GOT3 (cell line): ENCODE measurements at regions not wholly inside any gene's neighbourhood (a gene's known extent, or its start where the extent isn't known, plus 50 kb on each side); places are given as distances from the start of the nearest gene placed in this dataset.

Experiments used
- DNase-seq: peaks from one replicate; lab custom pipeline; 2025; ENCODE audit warnings: mixed read lengths; lab: John Stamatoyannopoulos, UW

GRCh38 chr15:97604677-97605076 is 355.8 kb upstream of the ARRDC4 start:
- DNase-seq, result no peak

GRCh38 chr15:97615114-97615513 is 345.4 kb upstream of the ARRDC4 start:
- no peak for DNase-seq

GRCh38 chr15:97623091-97623661 is 337.3 kb upstream of the ARRDC4 start:
- DNase-seq, result no peak

- DNase-seq, result no peak
Observed at GRCh38 chr15:97627634-97628033, 332.9 kb upstream of the ARRDC4 start.

GRCh38 chr15:97645758-97646157 is 314.7 kb upstream of the ARRDC4 start:
- DNase-seq, result no peak

- no peak for DNase-seq
Observed at GRCh38 chr15:97648728-97649127, 311.8 kb upstream of the ARRDC4 start.

GRCh38 chr15:97652041-97652440 is 308.5 kb upstream of the ARRDC4 start:
- no peak for DNase-seq

- DNase-seq, result no peak
Observed at GRCh38 chr15:97652700-97653167, 307.8 kb upstream of the ARRDC4 start.

- DNase-seq, result no peak
Observed at GRCh38 chr15:97653896-97654295, 306.6 kb upstream of the ARRDC4 start.

GRCh38 chr15:97654481-97655076 is 305.9 kb upstream of the ARRDC4 start:
- DNase-seq, result no peak

GRCh38 chr15:97661796-97662195 is 298.7 kb upstream of the ARRDC4 start:
- DNase-seq, result no peak

- no peak for DNase-seq
Observed at GRCh38 chr15:97672586-97672985, 287.9 kb upstream of the ARRDC4 start.

GRCh38 chr15:97678656-97679055 is 281.8 kb upstream of the ARRDC4 start:
- no peak for DNase-seq

- no peak for DNase-seq
Observed at GRCh38 chr15:97679106-97679688, 281.3 kb upstream of the ARRDC4 start.

GRCh38 chr15:97680606-97681220 is 279.8 kb upstream of the ARRDC4 start:
- no peak for DNase-seq

- no peak for DNase-seq
Observed at GRCh38 chr15:97683831-97684230, 276.7 kb upstream of the ARRDC4 start.

- DNase-seq, result no peak
Observed at GRCh38 chr15:97684249-97684648, 276.3 kb upstream of the ARRDC4 start.

GRCh38 chr15:97686324-97686723 is 274.2 kb upstream of the ARRDC4 start:
- no peak for DNase-seq

- no peak for DNase-seq
Observed at GRCh38 chr15:97687654-97688053, 272.8 kb upstream of the ARRDC4 start.

- DNase-seq, result no peak
Observed at GRCh38 chr15:97688177-97688576, 272.3 kb upstream of the ARRDC4 start.

GRCh38 chr15:97688886-97689285 is 271.6 kb upstream of the ARRDC4 start:
- DNase-seq, result no peak

GRCh38 chr15:97691078-97691477 is 269.4 kb upstream of the ARRDC4 start:
- DNase-seq, result no peak

- no peak for DNase-seq
Observed at GRCh38 chr15:97691799-97692198, 268.7 kb upstream of the ARRDC4 start.
